ENCODE measurements at regions not wholly inside any gene's neighbourhood (a gene's known extent, or its start where the extent isn't known, plus 50 kb on each side); places are given as distances from the start of the nearest gene placed in this dataset.
"Not testable (repeated sequence)": the region's sequence is repeated elsewhere in the genome, so short reads cannot be mapped to it uniquely, and the experiment has no call there.

- DNase-seq (ENCODE audit: low spot score) = no peak
These were observed 653.7 kb downstream of the DACH1 start for GRCh38 chr13:71213252-71213821.

DNA sequence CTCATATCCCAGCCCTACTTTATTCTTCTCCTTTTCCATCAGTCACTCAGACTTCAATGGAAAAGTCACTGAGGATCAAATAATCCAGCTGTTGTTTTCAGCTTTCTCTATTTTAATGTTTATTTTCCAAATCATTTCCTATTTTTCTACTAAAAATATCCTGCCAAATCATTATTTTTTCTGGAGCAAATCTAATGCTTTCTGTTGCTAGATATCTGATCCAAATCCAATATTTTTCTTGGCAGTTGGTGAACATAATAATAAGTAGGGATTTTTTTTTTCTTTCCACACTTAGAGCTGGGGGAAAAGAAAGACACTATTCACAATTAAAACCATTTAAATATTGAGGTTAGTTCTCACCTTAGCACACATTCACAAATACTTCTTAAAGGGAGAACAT, 656.1 kb downstream of the DACH1 start:
- no peak for DNase-seq (ENCODE audit: low spot score)

GRCh38 chr13:71209217-71209616, 657.8 kb downstream of the DACH1 start:
- no peak for DNase-seq (ENCODE audit: low spot score)

GRCh38 chr13:71184583-71184982, 682.4 kb downstream of the DACH1 start:
- not testable (repeated sequence) for DNase-seq (ENCODE audit: low spot score)

GRCh38 chr13:71183352-71183751, 683.7 kb downstream of the DACH1 start:
- DNase-seq (ENCODE audit: low spot score) = not testable (repeated sequence)

DNA sequence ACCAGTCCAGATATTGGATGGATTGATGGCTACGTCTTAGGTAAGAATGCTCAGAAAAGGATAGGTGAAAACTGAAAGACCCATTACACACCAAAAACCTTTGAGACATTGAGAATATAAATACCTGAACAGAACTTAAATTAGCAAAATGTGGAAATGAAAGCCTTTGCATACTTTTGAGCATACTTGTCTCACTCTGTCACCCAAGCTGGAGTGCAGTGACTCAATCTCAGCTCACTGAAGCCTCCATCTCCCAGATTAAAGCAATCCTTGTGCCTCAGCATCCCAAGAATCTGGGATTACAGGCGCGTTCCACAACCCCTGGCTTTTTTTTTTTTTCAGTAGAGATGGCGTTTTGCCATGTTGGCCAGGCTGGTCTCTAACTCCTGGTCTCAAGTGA, 695.3 kb downstream of the DACH1 start:
- DNase-seq (ENCODE audit: low spot score) = no peak

GRCh38 chr13:71169180-71169579, 697.8 kb downstream of the DACH1 start:
- no peak for DNase-seq (ENCODE audit: low spot score)

GRCh38 chr13:71156550-71156949, 710.5 kb downstream of the DACH1 start:
- DNase-seq (ENCODE audit: low spot score) = no peak

DNA sequence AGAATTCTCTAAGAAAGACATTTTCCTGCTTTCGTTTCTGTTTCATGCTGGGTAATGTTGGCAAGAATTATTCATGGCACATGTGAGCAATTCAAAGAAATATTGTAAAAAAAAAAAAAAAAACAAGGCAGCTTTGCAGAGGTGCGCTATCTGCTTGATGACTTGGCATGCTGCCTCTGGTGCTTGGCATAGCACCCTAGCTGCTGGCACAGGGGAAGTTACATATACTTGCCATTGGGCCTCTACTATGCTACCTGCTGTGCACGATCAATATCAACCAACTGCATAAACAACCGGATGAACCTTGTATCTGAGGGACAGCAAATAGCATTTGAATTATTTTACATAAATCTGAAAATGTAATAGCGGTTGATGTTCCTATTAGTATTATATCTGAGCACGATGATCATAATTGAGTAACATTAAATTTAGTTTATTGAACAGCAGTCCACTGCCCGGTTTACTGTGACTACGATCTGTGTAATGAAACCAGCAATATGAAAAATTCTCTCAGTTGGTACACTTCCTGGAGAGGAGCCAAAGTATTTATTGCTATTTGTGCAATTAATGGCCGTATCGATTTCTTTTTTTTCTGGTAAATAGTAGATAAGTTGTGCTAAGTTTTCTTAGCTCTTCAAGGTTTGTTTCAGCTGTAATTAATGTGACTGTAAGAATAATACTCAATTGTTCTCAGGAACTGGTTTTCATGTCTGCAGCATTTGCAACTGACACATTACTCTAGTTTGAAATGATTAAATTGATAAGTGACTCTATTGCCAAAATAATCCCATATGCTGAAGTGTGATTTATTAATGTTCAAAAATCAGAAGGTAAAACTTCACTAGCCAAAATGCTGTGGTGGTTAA, 717.3 kb downstream of the DACH1 start:
- no peak for DNase-seq (ENCODE audit: low spot score)

- DNase-seq (ENCODE audit: low spot score) = no peak
These were observed 718.0 kb downstream of the DACH1 start for GRCh38 chr13:71149046-71149445.

DNA sequence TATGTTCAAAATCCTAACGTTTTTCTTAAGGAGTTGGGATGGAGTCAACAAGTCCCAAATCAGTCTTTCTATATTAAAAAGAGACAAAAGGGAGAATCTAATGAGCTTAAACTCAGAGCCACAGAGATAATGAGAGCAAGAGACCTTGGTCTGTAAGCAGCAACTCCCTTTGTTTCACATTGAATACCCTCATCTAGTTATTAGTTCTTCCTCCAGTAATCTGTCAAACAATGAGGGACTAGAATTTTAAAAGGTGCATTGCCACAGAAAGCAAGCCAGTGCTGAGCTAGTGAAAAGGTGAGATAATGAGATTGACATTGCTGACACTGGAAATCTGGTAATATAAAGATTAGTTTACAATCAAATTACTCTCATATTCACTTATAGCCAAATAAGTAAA, 718.6 kb downstream of the DACH1 start:
- DNase-seq (ENCODE audit: low spot score) = no peak

DNA sequence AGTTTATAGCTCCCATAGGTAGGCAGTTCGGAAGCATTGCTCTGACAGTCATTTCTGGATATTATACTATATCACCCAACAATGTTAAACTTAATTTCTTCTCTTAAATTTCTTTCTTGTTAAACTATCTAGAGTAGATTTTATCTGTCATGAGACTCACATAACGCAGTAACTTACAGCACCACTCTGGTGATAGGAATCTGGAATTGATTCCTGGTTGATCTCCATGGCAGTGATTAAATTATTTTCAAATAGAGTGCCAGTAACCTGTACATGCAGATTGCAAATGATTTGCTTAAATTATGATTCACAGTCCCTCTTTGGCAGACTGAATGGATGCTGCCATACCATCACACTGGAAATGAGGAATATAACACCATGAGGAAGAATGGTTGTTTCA, 722.1 kb downstream of the DACH1 start:
- DNase-seq (ENCODE audit: low spot score) = no peak

DNA sequence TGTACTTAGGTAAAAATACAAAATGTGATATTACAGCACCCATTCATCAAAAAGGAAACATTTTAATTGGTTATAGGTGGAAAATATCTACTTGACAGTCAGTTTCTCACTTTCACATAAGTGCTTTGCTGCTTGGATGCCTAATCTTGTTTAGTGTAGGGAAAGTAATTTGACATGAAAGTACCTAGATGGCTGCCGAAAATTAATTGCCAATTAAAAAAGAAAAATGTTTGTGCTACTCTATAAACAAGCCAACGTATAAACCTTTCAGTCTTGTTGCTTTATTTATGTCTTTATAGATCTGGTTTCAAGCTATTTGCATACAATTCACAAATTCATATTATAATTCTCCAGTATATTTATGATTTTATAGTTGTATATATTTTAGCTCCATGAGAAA, 729.9 kb downstream of the DACH1 start:
- no peak for DNase-seq (ENCODE audit: low spot score)

- DNase-seq (ENCODE audit: low spot score) = no peak
These were observed 742.8 kb downstream of the DACH1 start for GRCh38 chr13:71124230-71124629.

- DNase-seq (ENCODE audit: low spot score) = no peak
These were observed 748.1 kb downstream of the DACH1 start for GRCh38 chr13:71118779-71119364.

DNA sequence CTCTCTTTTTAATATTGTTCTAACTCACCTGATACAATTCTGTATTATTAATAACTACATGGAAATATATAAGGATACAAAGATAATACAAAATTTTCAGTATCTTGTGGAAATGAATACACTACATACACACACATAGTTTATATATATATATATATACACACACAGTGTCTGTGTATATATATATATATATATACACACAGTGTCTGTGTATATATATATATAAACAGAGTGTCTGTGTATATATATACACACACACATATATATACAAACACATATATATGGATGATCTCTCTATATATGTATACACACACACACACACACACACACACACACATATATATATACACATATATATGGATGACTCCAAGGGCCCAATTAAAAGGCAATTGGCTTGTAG, 749.1 kb downstream of the DACH1 start:
- DNase-seq (ENCODE audit: low spot score) = no peak

DNA sequence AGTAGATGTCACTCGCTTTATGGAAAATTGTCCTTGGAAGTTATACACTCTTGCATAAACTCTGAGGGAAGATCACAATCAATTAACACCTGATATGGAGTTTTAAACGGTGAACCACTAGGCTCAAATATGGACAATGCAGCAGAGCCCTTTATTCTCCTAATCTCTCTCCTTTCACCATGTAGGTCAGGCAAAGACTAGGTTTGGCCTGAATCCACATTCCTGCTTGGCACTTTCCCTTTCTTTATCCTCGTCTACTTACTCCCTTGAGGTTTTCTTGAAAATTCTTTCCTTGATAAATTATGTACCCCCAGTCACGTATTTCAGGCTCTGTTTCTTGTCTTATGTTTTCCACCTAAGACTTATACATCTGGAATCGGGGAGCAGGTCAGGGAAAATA, 751.7 kb downstream of the DACH1 start:
- DNase-seq (ENCODE audit: low spot score) = no peak

DNA sequence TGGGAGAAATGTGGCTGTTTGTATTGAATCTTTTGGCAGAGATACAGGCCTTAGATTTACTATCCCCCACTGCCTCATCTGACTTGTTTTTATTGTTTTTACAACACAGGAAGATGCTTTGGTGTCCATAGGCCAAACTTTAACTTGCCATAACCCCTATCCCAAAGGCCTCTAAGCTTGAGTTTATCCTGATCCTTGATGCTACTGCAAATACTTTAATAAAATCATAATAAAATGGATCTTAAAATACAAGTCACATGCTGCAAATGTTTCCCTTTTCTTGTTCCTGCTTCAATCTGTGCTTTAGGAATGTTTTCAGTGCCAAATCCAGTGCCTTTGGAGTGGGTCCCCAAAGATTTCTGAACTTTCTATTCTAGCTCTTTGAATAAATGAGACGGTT, 770.6 kb downstream of the DACH1 start:
- DNase-seq (ENCODE audit: low spot score) = no peak

GRCh38 chr13:71090990-71091389, 776.0 kb downstream of the DACH1 start:
- no peak for DNase-seq (ENCODE audit: low spot score)

DNA sequence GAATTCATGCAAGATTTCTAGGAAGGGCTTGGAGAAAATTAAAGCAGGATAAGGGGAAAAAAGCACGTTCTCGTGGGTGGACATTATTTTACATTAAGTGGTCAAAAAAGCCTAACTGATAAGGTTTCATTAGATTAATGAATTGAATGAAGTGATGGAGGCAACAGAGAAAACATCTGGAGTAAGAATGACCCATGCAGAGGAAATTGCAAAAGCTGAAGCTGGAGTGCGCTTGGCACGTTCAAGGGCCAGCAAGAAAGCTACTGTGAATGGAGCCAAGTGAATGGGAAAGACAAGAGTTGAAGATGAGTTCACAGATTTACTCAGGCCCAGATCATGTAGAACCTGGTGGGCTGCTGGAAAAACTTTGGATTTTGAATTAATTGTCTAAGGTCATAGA, 777.9 kb downstream of the DACH1 start:
- no peak for DNase-seq (ENCODE audit: low spot score)

DNA sequence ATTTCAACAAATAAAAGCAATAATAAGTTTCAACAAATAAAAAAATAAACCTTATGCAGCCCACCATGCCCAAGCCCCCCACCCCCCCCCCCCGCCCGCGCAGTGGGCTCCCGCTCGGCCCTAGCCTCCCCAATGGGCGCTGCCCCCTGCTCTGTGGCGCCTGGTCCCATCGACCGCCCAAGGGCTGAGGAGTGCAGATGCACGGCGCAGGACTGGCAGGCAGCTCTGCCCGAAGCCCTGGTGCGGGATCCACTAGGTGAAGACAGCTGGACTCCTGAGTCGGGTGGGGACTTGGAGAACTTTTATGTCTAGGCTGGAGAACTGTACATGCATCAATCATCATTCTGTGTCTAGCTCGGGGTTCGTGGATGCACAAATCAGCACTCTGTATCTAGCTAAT, 779.6 kb downstream of the DACH1 start:
- no peak for DNase-seq (ENCODE audit: low spot score)

GRCh38 chr13:71087006-71087405, 780.0 kb downstream of the DACH1 start:
- DNase-seq (ENCODE audit: low spot score) = no peak

GRCh38 chr13:71082631-71083030, 784.4 kb downstream of the DACH1 start:
- DNase-seq (ENCODE audit: low spot score) = no peak

DNA sequence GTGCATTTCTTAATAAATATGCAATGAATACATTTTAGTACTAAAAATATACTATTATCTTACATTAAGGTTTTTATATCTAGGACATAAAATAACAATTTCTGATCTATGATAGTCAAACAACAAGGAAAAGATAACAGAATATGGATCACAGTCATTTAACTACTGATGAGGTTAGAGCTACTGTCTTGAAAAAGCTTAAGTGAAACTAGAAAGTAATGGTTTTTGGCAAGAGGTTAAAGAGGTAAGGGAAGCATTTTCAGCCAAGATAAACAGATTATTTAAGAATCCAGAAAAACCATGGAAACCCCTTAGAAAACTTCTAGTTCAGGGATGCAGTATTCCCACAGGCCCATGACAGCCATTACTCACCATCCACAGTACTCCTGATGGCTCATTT, 787.4 kb downstream of the DACH1 start:
- no peak for DNase-seq (ENCODE audit: low spot score)
